Gastrocnemius medialis (tissue), 4 donors: ENCODE measurements at regions not wholly inside any gene's neighbourhood (a gene's known extent, or its start where the extent isn't known, plus 50 kb on each side); places are given as distances from the start of the nearest gene placed in this dataset.

Experiments
- CTCF ChIP-seq, 5 experiments: fragments of 450-650 bp in 3 of 5; fragments of 200-600 bp in 2 of 5; sonication (generic) in 2 of 5; IDR thresholded peaks in 4 of 5; conservative IDR thresholded peaks in 1 of 5; 1 replicate in 4 of 5; 2 replicates in 1 of 5; pipeline ENCODE4 v1.5.1; 2016 to 2019; ENCODE audit warnings: antibody characterized with exemption in 5 of 5, mild to moderate bottlenecking in 3 of 5, moderate library complexity in 3 of 5
- POLR2A ChIP-seq, 2 donors: fragments of 450-650 bp; IDR thresholded peaks; one replicate each; pipeline ENCODE4 v1.6.1; 2017; ENCODE audit warnings: antibody characterized with exemption in 2 of 2, mild to moderate bottlenecking in 2 of 2, moderate library complexity in 2 of 2

GRCh38 chr3:6644070-6644929 is 216.6 kb upstream of the GRM7 start:
- TF ChIP-seq CTCF (IDR thresholded peaks at IDR 0.05 in 4 of 5, conservative IDR thresholded peaks at IDR 0.05 in 1 of 5) (no peak), POLR2A (IDR thresholded peaks at IDR 0.05) (no peak)
